ENCODE measurements at regions not wholly inside any gene's neighbourhood (a gene's known extent, or its start where the extent isn't known, plus 50 kb on each side); places are given as distances from the start of the nearest gene placed in this dataset.

- no peak for TF ChIP-seq CTCF (IDR thresholded peaks at IDR 0.05; ENCODE audit: poor library complexity)
- no peak for TF ChIP-seq EZH2phosphoT487 (IDR thresholded peaks at IDR 0.05; ENCODE audit: low read depth, severe bottlenecking, unreplicated experiment)
These were observed 540.9 kb downstream of the PPP4R3C start for GRCh38 chrX:26922278-26922677.
